GM12865 (cell line): ENCODE measurements at regions not wholly inside any gene's neighbourhood (a gene's known extent, or its start where the extent isn't known, plus 50 kb on each side); places are given as distances from the start of the nearest gene placed in this dataset.

Source experiments
- DNase-seq: peaks from one replicate; pipeline ENCODE4 v3.0.0; 2010; ENCODE audit warnings: low read depth
- H3K4me3 ChIP-seq: 2 replicates; pipeline ENCODE4 v1.5.1; 2011; ENCODE audit warnings: mild to moderate bottlenecking, low read depth, low read length, control low read depth
- TF ChIP-seq, protein P1 (sequence below): IDR thresholded peaks from 2 replicates; pipeline ENCODE4 v1.5.1; 2011; ENCODE audit warnings: low read length, control low read depth, low read depth, inconsistent platforms; ENCODE audit not compliant: insufficient read depth; ENCODE audit errors: missing control alignments

DNA sequence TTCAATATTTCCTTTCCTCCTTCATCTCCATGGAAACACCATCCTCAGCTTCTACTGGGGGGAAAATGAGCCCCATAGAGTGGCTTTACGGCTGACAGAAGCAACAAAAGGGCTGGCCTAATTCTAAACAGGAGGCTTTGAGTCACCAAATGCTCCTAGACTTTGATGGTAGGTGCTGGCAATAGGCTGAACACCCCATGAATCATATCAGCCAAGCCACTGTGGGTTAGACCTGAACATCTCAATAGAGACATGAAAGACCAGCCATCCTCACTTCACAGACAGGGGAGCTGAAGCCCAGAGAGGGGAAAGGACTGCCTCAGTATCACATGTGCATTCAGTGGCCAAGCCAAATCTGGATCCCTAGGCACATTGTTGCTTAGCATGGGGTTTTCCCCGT is 107.6 kb downstream of the AMER1 start:
- DNase-seq, result peak; percentile 2
- TF ChIP-seq, protein P1, sequence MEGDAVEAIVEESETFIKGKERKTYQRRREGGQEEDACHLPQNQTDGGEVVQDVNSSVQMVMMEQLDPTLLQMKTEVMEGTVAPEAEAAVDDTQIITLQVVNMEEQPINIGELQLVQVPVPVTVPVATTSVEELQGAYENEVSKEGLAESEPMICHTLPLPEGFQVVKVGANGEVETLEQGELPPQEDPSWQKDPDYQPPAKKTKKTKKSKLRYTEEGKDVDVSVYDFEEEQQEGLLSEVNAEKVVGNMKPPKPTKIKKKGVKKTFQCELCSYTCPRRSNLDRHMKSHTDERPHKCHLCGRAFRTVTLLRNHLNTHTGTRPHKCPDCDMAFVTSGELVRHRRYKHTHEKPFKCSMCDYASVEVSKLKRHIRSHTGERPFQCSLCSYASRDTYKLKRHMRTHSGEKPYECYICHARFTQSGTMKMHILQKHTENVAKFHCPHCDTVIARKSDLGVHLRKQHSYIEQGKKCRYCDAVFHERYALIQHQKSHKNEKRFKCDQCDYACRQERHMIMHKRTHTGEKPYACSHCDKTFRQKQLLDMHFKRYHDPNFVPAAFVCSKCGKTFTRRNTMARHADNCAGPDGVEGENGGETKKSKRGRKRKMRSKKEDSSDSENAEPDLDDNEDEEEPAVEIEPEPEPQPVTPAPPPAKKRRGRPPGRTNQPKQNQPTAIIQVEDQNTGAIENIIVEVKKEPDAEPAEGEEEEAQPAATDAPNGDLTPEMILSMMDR, result no peak
- no peak overlapping the region for H3K4me3 ChIP-seq

DNA sequence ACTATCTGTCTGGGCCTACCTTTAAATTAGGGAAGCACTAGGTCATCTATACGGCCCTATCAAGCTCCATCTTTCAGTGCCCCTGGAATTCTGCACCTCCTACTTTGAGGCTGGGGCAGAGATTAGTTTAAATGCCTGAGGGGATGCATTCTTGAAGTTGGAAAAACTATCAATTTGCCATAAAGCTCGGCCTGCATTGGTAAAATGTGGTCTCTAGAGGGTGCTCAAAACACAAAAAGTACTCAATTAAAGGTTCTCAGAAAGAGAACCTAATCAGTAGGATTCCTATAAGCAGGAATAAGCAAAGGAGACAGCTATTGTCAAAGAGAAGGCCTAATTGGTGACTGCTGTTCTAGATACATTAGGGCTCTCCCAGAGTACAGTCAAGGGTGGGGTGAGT is 111.7 kb downstream of the AMER1 start:
- TF ChIP-seq, protein P1, result no peak
- peak; percentile 1 for DNase-seq
- H3K4me3 ChIP-seq, result no peak overlapping the region
